Spleen (tissue), 7 donors: ENCODE measurements at regions not wholly inside any gene's neighbourhood (a gene's known extent, or its start where the extent isn't known, plus 50 kb on each side); places are given as distances from the start of the nearest gene placed in this dataset.

ENCODE experiments used
- POLR2A ChIP-seq, 3 donors: fragments of 450-650 bp; IDR thresholded peaks; one replicate each; pipeline ENCODE4 v1.5.1; 2017; ENCODE audit warnings: antibody characterized with exemption in 3 of 3, mild to moderate bottlenecking in 1 of 3
- POLR2AphosphoS5 ChIP-seq, 3 donors: sonication (generic); formaldehyde crosslinking; IDR thresholded peaks; one replicate each; pipeline ENCODE4 v1.5.1; 2017; ENCODE audit warnings: antibody characterized with exemption in 3 of 3
- TF ChIP-seq, protein P1 (sequence below), 11 experiments: fragments of 200-600 bp in 7 of 11; fragments of 450-650 bp in 4 of 11; sonication (generic) in 4 of 11; IDR thresholded peaks in 8 of 11; conservative IDR thresholded peaks in 3 of 11; 1 replicate in 7 of 11; 2 replicates in 4 of 11; pipeline versions ENCODE4 v1.4.0 to v1.8.0; 2016 to 2021; ENCODE audit warnings: antibody characterized with exemption in 11 of 11, inconsistent platforms in 4 of 11, mild to moderate bottlenecking in 1 of 11
- donor health status: DM: no; HTN: no; CAD: no; lungs with moderate emphysema.
- donor health status: DM: no; HTN: no; CAD: no.
- donor health status: DM: no; HTN: no; CAD: no.

DNA sequence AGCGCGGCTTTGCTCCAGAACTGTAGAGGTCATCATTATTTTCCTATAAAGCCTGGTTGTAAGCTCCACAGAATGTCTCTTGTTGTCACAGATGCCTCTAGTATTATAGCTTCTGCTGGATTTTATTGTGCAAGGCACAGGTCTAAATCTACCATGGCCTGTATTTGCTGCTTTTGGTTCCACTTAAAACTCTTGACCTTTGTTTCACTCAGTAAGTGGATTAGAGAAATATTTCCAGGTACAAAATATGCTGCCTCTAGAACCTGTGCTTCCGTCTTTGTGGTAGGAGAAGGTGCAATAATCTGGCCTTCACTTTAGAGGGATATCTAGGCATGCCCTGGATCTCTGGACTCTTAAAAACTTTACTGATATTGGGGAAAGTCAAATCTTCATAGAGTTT is 476.6 kb upstream of the CD180 start:
- TF ChIP-seq, protein P1, sequence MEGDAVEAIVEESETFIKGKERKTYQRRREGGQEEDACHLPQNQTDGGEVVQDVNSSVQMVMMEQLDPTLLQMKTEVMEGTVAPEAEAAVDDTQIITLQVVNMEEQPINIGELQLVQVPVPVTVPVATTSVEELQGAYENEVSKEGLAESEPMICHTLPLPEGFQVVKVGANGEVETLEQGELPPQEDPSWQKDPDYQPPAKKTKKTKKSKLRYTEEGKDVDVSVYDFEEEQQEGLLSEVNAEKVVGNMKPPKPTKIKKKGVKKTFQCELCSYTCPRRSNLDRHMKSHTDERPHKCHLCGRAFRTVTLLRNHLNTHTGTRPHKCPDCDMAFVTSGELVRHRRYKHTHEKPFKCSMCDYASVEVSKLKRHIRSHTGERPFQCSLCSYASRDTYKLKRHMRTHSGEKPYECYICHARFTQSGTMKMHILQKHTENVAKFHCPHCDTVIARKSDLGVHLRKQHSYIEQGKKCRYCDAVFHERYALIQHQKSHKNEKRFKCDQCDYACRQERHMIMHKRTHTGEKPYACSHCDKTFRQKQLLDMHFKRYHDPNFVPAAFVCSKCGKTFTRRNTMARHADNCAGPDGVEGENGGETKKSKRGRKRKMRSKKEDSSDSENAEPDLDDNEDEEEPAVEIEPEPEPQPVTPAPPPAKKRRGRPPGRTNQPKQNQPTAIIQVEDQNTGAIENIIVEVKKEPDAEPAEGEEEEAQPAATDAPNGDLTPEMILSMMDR (IDR thresholded peaks at IDR 0.05 in 8 of 11, conservative IDR thresholded peaks at IDR 0.05 in 3 of 11): no peak
- TF ChIP-seq POLR2A (IDR thresholded peaks at IDR 0.05): no peak
- TF ChIP-seq POLR2AphosphoS5 (IDR thresholded peaks at IDR 0.05): no peak
